ENCODE measurements at regions not wholly inside any gene's neighbourhood (a gene's known extent, or its start where the extent isn't known, plus 50 kb on each side); places are given as distances from the start of the nearest gene placed in this dataset.
"Not testable (repeated sequence)": the region's sequence is repeated elsewhere in the genome, so short reads cannot be mapped to it uniquely, and the experiment has no call there.

DNA sequence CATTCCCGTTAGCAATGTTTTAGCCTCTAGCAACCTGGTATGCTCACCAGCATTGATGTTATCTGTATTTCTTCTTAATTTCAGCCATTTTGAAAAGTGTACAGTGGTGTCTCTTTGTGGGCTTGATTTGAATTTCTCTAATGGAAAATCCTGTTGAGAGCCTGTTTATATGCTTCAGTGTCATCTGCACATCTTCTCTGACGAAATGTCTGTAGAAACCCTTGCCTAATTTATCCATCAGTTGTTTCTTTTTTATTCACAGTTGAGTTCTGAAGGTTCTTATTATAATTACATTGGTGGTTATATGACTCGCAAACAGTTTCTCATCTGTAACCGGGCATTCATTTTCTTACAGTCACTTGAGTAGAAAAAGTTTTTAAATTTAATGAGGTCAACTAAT is 1195.5 kb downstream of the TMEM121 start:
- not testable (repeated sequence) for DNase-seq (ENCODE audit: low read depth in 2 of 3, low spot score in 1 of 3)

- not testable (repeated sequence) for DNase-seq (ENCODE audit: low read depth in 2 of 3, low spot score in 1 of 3)
Measured at GRCh38 chr14:106722813-106723687, 1196.7 kb downstream of the TMEM121 start.

- DNase-seq (ENCODE audit: low read depth in 2 of 3, low spot score in 1 of 3), result not testable (repeated sequence)
Measured at GRCh38 chr14:106727962-106728361, 1201.6 kb downstream of the TMEM121 start.

GRCh38 chr14:106728611-106729010 is 1202.2 kb downstream of the TMEM121 start:
- no peak for DNase-seq (ENCODE audit: low read depth in 2 of 3, low spot score in 1 of 3)

GRCh38 chr14:106729551-106729950 is 1203.2 kb downstream of the TMEM121 start:
- DNase-seq (ENCODE audit: low read depth in 2 of 3, low spot score in 1 of 3), result no peak

- DNase-seq (ENCODE audit: low read depth in 2 of 3, low spot score in 1 of 3), result no peak
Measured at GRCh38 chr14:106733771-106734170, 1207.4 kb downstream of the TMEM121 start.

DNA sequence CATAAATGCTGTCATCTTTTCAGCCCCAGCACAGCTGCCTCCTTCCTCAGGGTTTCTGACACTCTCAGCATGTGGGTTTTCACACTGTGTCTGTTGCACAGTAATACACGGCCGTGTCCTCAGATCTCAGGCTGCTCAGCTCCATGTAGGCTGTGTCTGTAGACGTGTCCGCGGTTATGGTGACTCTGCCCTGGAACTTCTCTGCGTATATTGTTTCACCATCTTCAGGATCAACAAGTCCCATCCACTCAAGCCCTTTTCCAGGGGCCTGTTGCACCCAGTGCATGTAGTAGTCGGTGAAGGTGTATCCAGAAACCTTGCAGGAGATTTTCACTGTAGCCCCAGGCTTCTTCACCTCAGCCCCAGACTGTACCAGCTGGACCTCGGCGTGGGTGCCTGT is 1210.6 kb downstream of the TMEM121 start:
- no peak for DNase-seq (ENCODE audit: low read depth in 2 of 3, low spot score in 1 of 3)

DNA sequence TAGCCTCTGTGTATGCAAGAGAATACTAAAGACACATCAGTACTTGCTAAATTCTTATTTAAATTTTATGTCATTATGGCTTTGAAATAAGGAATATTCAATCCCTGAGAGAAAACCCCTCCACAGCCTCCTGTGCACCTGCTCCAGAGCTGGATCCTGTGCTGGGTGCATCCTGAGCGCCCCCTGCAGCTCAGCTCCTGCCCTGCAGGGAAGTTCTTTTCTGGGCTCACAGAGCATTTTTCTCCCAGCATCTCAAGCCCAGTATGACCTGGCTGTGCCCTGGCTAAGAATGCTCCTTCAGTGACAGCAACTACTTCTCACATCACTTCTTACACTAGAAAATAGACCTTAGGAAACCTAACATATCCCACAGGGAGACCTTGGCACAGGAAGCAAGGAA is 1211.7 kb downstream of the TMEM121 start:
- peak in 1 of 3 donors; percentile 50 for DNase-seq (ENCODE audit: low read depth in 2 of 3, low spot score in 1 of 3)

DNA sequence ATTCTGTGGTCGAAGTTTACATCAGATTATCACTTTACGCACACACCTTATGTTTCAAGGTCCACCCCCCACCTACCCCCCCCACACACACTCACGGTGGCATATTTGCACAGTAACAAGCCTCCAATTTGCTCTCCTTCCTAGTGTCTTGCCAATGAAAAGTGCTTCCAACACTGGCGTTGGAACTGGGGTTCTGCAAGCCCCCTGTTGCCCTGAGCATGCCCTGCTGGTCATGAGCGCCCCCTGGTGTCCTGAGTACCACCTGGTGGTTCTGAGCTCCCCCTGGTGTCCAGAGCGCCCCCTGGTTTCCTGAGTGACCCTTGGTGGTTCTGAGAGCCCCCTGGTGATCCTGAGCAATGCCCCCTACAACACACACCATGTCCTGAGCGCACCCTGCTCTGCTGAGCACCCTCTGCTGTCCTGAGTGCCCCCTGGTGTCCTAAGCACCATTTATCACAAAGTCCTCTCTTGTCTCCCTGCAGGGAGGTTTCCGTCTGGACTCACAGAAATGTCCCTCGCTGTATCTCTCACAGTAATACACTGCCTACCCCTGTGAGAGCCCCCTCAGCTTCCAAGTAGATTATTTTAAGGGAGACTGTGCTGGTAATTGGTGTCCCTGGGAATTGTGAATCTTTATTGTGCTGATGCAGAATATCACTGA is 1212.3 kb downstream of the TMEM121 start:
- peak in 1 of 3 donors; percentile 39 for DNase-seq (ENCODE audit: low read depth in 2 of 3, low spot score in 1 of 3)

GRCh38 chr14:106741086-106741827 is 1214.9 kb downstream of the TMEM121 start:
- DNase-seq (ENCODE audit: low read depth in 2 of 3, low spot score in 1 of 3), result peak in 1 of 3 donors; percentile 80

DNA sequence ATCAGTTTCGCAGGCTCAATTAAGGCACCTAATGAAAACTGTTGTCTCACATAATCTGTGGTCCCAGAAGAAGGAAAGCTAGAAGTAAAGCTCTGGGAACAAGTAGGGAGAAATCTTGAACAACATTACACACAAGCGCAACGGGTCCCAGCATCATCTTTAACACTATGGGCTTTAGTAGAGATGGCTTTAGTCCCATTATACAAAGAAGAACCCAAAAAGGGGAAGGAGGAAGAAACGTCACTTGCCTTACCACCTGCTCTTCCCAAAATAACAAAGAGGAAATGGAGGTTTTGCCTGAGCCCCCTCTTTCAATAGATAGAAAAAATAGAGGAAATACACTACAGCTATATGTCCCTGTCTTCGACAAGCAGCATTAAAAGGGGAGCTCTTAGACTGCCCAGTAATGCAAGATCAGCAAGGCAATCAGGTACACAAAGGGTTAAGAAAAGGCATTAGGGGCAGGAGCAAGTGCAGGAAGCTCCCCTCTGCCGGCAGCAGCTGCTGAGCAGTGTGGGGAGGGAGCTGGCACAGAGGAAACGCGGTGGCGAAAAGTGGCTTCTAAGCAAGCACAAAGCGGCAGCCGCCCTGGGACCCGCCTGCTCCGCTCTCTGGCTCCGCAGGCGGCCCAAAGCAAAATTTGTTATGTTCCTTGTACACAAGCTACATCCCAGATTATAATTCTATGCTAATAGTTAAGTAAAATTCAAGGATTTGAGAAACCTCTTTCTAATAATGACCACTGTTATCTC is 1218.8 kb downstream of the TMEM121 start:
- DNase-seq (ENCODE audit: low read depth in 2 of 3, low spot score in 1 of 3), result not testable (repeated sequence)

GRCh38 chr14:106750089-106750488 is 1223.7 kb downstream of the TMEM121 start:
- not testable (repeated sequence) for DNase-seq (ENCODE audit: low read depth in 2 of 3, low spot score in 1 of 3)

DNA sequence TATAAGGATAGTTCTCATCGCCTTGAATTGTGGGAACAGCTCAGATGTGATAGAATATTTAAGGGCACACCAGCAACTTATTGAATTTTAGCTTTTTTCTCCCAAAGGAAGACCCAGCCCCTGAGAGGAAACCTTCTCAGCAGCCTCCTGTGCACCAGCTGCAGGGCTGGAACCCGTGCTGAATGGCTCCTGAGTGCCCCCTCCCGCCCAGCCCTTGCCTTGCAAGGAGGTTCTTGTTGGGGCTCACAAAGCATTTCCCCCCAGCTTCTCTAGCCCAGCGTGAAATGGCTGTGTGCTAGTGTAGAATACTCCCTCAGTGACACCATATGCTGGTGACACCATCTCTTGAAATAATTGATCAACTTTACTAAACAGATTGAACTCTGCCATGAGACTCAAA is 1227.4 kb downstream of the TMEM121 start:
- not testable (repeated sequence) for DNase-seq (ENCODE audit: low read depth in 2 of 3, low spot score in 1 of 3)

DNA sequence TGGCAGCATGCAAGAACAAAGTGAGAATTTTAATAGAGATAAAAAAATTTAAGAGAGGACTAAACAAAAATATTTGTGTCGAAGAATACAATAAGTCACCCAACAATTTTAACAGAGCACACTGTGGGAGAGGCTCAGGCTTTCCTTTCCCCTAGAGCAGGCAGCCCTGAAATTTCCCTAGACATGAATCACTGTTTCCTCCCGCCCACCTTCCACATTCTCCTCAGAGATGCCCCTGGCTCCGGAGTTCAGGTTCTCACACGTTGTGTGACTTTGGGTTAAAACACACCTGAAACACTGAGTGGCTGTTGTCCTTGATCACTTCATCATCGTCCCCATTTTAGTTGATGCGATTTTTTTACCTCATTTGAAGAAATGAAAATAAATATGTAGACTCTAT is 1231.1 kb downstream of the TMEM121 start:
- DNase-seq (ENCODE audit: low read depth in 2 of 3, low spot score in 1 of 3), result not testable (repeated sequence)

DNA sequence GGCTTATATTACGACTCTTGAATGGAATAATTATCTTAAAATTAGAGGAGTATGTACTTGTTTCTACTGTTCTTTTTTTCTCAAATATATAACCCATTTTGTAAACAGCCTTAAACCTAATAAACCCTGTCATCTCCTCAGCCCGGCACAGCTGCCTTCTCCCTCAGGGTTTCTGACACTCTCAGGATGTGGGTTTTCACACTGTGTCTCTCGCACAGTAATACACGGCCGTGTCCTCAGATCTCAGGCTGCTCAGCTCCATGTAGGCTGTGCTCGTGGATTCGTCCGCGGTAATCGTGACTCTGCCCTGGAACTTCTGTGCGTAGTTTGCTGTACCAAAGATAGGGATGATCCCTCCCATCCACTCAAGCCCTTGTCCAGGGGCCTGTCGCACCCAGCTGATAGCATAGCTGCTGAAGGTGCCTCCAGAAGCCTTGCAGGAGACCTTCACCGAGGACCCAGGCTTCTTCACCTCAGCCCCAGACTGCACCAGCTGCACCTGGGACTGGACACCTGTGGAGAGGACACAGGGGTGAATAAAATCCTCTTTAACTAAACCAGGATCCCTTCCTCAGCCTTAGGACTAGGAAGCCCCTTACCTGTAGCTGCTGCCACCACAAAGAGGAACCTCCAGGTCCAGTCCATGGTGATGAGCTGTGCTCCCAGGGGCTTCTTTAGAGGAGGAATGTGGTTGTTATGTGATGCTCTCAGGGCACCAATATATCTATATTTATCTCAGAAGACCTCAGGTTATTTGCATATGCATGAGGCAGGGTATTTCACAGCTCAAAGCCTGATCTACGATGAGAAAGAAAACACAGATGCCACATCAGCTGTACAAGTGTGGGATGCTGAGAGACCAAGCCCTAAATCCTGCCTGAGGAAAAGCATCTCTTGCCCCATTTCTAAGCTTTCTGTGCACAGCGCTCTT is 1235.8 kb downstream of the TMEM121 start:
- DNase-seq (ENCODE audit: low read depth in 2 of 3, low spot score in 1 of 3), result not testable (repeated sequence)

- not testable (repeated sequence) for DNase-seq (ENCODE audit: low read depth in 2 of 3, low spot score in 1 of 3)
Measured at GRCh38 chr14:106764968-106765369, 1238.6 kb downstream of the TMEM121 start.

GRCh38 chr14:106766145-106766544 is 1239.8 kb downstream of the TMEM121 start:
- no peak for DNase-seq (ENCODE audit: low read depth in 2 of 3, low spot score in 1 of 3)

GRCh38 chr14:106766551-106767277 is 1240.3 kb downstream of the TMEM121 start:
- not testable (repeated sequence) for DNase-seq (ENCODE audit: low read depth in 2 of 3, low spot score in 1 of 3)

DNA sequence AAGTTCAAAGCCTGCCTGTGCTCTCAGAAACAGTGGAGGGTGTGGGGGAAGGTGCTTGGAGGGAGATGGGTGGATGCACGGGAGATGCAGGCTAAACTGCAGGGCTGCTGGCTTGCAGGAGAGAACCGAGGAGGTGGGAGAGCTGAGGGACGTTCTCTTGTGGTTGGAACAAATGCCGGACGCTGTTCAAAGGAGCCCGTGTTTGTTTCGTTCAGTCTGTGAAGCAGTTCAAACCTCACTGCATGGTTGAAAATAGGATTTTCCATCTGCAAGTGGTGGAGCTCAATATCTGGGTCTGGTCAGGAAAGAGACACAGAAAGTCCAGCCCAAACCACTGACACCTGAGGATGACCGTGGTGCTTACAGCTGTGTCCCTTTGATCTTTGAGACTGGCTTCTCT is 1241.8 kb downstream of the TMEM121 start:
- not testable (repeated sequence) for DNase-seq (ENCODE audit: low read depth in 2 of 3, low spot score in 1 of 3)

All from stimulated activated CD4-positive, alpha-beta T cell treated with anti-CD3 and anti-CD28 coated beads, Interleukin-12 subunit alpha, Interleukin-12 subunit beta, amount 100 ng/mL, for 48 hours (primary cell).